NCI-H69 (cell line): ENCODE measurements at regions not wholly inside any gene's neighbourhood (a gene's known extent, or its start where the extent isn't known, plus 50 kb on each side); places are given as distances from the start of the nearest gene placed in this dataset.

Experiments used
- DNase-seq: peaks from one replicate; lab custom pipeline; 2025; lab: John Stamatoyannopoulos, UW

DNA sequence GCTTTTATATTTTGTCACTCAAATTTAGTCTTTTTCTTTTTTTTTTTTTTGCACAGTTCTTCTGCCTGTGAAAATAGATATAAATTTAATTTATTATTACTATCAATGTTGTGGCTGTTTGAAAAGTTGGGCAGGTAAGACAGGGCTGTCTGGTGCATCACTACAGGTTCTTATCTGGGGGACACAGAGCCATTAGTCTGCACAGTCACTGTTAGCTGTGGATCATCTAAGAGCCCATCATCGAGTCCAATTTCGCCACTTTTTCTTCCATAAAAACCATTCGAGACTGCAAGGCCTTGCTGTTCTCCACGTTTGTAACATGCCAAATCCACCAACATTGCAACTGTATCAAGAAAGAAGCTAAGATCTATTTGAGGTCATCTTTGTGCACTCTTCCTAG lies 325.6 kb upstream of the UMPS start:
- DNase-seq: no peak

GRCh38 chr3:124407260-124407659 lies 323.0 kb upstream of the UMPS start:
- no peak for DNase-seq

DNA sequence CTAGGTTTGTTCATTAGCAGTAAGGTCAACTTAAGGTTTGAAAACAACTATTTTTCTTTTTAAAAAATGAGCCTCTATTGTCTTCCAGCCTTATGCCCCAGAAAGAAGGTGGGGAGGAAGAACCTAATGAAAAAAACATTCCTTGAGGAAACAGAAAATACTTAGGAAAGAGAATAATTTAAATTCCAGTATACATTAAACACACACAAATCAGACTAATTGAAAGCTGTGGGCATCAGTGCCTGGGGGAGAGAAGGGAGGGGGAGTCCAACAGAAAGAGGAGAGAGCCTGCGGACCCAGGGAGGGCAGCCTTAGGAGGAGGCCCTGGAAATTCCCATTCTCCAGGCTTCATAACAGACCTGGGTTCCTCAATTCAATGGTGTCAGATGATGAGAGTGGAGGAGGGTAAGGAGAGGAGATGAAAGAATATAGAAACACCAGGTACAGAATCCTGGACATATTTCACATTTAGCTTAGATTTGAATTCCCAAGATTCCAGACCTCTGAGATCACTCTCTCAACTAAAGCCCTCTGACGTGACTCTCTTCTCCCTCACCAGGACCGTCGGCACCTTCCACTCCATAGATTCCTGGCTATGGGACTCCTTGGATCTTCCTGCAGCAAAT lies 320.5 kb upstream of the UMPS start:
- DNase-seq: no peak

GRCh38 chr3:124410471-124410870 lies 319.8 kb upstream of the UMPS start:
- DNase-seq: no peak

- DNase-seq: no peak
Observed at GRCh38 chr3:124411728-124412127, 318.5 kb upstream of the UMPS start.

DNA sequence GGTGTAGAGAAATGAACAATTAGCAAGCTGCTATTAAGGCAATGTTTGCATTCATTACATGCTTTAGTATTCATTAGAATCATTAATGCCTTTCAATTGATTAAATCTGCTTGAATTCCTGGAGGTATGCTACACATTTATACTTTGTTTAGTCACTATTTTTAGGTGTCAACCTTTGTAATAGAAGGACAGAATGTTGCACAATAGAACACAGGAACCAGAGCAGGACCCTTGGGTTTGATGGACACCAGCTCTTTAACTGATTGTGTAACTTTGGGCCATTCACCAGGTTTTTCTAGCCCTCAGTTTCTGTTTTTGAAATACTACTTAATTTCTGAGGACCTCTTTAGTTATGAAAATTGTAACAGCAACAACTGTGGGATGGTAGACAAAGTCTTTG lies 317.6 kb upstream of the UMPS start:
- DNase-seq: no peak

GRCh38 chr3:124413393-124413792 lies 316.9 kb upstream of the UMPS start:
- DNase-seq: no peak

DNA sequence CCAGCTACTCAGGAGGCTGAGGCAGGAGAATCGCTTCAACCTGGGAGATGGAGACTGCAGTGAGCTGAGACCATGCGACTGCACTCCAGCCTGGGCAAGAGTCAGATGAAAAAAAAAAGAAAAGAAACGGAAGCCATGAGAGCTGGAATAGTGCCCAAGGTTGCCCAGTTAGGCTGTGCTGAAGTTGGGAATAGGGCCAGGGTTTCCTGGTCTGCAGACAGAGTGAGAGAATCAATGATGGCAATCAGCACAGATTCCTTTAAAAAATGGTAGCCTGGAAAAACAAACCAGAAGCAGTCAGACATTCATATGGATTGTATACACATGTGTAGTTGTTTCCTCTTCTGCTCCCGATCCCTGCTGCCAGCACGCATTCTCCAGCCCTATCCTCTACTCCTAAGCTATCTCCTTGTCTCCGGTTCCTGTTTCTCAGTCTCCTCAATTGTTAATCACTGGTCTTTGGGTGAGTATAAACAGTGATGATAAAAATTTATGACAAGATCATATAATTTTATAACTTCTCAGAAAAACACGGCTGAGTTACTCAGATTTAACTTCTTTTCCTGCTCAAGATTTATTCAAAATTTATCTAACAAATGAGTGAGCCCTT lies 316.2 kb upstream of the UMPS start:
- DNase-seq: no peak

- no peak for DNase-seq
Observed at GRCh38 chr3:124415446-124415960, 314.7 kb upstream of the UMPS start.

DNA sequence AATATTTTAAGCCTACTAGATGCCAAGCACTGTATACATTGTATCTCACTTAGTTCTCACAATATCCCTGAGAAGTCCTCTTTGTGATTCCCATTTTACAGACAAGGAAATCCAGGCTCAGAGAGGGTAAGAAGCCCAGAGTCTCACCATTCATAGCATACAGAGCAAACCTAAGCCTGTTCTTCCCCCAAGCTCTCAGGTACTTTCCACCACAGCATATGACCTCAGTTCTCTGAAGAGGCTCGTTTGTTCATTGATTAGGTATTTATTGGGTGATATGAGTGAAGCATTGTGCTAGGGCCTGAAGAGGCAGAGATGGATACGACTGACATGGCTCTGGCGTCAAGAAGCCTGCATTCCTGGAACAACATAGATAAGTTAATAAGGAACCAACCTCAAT lies 310.9 kb upstream of the UMPS start:
- no peak for DNase-seq

DNA sequence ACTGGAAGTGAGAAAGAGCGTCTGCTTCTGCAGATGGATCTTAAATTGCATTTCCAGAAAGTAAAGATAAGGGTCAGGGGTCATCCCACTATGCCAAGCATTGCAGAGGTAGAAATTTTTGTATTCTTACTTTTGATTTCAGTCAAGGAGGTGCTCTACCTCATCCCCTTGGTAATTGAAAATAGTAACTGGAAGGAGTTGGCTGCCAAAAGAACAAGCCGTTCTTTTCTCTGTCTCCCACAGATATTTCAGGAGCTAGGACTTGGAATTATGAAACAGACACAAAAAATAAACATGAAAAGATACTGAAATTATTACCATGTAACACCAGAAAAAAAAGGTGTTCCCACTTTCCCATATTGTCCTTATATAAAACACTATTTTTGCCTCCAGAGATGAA lies 309.9 kb upstream of the UMPS start:
- no peak for DNase-seq

DNA sequence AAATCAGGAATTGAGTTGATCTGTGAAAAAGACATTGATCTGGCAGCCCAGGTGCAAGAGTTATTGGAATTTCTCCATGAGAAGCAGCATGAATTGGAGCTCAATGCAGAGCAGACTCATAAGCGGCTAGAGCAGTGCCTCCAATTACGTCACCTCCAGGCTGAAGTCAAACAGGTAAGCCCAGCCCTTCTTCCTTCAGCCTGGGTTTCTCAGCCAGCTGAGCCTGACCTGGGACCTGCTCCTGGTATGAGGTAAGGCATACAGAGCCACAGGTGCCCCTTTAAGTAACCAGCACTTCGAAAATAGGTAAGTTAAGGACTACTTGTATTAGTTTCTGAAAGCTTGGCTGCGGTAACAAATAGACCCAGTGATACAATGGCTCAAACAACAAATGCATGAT lies 307.4 kb upstream of the UMPS start:
- DNase-seq: no peak

GRCh38 chr3:124424396-124424795 lies 305.9 kb upstream of the UMPS start:
- DNase-seq: no peak

DNA sequence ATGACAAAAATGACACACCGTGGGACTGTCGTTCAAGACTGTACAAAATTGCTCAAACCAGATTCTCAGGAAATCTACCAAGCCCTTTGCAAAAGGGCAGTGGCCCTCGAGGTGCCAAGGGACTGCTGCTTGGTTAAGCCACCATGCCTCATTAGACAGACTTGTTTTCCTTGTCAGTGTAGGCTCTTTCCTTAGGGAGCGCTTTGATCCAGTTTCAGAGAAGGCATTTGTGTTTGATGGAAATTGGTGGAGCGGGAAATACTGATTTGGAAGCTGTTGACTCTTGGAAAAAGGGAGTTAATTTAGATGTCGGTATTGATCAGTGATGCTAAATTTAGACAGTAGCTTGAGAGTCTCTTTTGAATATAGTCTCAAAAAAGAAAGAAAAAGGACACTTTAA lies 304.3 kb upstream of the UMPS start:
- no peak for DNase-seq

DNA sequence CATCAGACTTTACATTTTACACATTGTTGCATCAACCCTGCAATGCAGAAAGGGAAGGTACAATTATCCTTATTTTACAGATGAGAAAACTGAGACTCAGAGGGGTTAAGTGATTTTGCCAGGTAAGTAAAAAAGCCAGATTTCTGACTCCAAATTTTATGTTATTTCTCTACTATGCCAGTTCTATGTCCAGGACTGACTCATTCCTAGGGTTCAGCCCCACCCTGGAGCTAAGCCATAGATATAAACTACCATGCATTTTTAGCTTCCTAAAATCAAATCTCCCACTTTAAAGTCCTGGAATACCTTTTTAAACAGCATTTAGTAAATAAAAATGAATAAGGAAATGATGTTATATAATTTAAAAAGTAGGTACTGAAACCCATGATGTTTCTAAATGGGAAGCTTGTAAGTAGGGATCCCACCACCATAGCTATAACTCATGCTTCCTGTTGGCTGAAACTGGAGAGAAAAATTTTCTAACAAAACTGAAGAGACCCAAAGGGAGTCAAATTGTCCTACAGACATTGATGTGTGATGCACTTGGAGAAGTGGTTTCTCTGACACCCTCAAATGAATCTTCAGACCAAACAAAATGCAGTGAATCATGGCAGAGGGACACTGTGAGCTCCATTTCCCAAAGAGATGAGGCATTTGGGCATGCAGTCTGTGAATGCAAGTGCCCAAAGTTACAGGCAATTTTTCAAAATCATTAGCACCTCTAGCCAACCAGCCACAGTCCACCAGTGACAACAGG lies 301.7 kb upstream of the UMPS start:
- no peak for DNase-seq

- DNase-seq: peak; percentile 86
Observed at GRCh38 chr3:124429129-124429815, 301.0 kb upstream of the UMPS start.

DNA sequence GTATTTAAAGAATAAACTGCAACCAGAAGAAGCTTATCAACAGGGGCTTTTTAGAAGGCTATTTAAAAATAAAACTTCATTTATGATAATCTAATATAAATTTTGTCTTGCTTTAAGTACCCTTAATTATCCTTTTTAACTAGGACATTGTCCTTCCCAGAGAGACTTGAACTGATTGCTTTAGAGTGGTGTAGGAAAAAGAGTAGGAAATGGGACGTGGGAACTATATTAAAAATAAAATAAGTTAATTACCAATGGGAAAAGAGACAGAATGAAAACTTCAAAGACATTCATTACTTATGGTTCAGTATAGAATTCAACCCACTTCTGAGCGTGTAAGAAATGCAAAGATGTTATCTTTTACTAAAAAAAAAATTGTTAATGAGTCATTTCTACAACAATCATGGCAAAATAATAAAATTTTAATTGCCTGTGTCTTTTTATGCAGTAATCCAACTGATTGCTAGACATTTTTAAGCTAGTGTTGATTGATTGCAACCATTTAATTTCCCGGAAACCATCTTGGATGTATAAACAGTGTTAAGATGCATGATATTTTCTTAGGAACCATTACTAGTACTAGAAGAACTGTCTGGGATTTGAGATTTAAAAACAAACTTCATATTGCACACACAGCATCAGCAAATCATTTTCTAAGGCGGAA lies 298.8 kb upstream of the UMPS start:
- DNase-seq: no peak

GRCh38 chr3:124434176-124434575 lies 296.1 kb upstream of the UMPS start:
- no peak for DNase-seq

DNA sequence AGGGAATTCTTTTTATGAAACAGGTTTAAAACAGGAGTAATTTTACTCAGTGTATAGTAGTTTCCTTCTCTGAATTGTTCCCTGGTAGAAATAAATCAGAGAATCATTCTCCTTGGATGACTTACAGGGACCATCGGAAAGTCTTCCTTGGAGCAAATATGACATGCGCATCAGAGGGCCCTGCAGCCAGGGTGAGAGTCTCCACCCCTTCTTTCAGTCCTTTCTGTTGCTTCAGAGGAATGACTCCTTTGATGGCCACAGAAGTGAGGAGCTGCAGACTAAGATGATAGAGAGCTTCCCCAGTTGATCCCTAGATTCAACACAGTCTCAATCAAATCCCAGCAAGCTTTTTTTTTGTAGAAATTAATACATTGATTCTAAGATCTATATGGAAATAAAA lies 294.8 kb upstream of the UMPS start:
- no peak for DNase-seq

DNA sequence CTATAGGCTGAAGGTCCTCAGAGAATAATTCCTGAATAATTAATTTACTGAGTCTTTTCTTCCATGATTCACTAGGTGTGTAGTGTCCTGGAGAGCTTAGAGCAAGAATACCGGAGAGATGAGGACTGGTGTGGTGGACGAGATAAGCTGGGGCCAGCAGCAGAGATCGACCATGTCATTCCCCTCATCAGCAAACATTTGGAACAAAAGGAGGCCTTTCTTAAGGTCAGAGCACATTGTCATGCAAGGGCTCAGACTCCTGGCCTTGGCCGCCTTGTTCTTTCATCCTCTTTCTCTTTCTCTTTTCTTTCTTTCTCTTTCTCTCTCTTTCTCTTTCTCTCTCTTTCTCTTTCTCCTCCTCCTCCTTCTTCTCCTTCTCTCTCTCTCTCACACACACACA lies 291.4 kb upstream of the UMPS start:
- no peak for DNase-seq

GRCh38 chr3:124439603-124440002 lies 290.6 kb upstream of the UMPS start:
- no peak for DNase-seq

GRCh38 chr3:124441766-124442165 lies 288.5 kb upstream of the UMPS start:
- no peak for DNase-seq
